ENCODE measurements at regions not wholly inside any gene's neighbourhood (a gene's known extent, or its start where the extent isn't known, plus 50 kb on each side); places are given as distances from the start of the nearest gene placed in this dataset.

GRCh38 chr6:169849396-169849795 is 98.0 kb downstream of the ERMARD start:
- no peak for TF ChIP-seq CTCF (conservative IDR thresholded peaks at IDR 0.05)

GRCh38 chr6:169848946-169849345 is 97.5 kb downstream of the ERMARD start:
- no peak overlapping the region for H3K27ac ChIP-seq
- no peak for TF ChIP-seq CTCF (conservative IDR thresholded peaks at IDR 0.05)

More at GRCh38 chr6:169849396-169849795, 98.0 kb downstream of the ERMARD start:
- no peak overlapping the region for H3K27ac ChIP-seq

DNA sequence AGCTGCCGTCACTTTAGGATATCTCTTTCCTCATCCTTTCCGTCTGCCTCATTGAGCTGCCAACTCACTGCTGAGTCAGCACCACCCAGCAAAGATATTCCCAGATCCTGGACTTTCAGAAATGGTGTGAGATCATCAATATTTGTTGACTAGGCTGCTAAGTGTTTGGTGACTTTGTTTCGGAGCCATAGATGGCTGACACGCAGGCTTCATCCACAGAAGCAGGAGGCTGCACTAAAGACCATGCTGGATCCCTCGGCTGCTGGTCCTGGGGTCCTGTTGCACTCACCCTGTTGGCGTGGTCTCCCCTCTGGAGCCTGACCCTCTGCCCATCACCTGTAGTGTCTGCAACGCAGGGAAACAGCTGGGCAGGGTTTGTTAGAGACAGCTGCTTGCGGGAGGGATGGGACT is 96.5 kb downstream of the ERMARD start:
- no peak for TF ChIP-seq CTCF (conservative IDR thresholded peaks at IDR 0.05)

GRCh38 chr6:169847141-169847674 is 95.8 kb downstream of the ERMARD start:
- TF ChIP-seq CTCF (conservative IDR thresholded peaks at IDR 0.05): no peak

More for the DNA sequence above, 96.5 kb downstream of the ERMARD start:
- no peak overlapping the region for H3K27ac ChIP-seq

GRCh38 chr6:169846286-169847056 is 95.0 kb downstream of the ERMARD start:
- no peak for TF ChIP-seq CTCF (conservative IDR thresholded peaks at IDR 0.05)
- H3K27ac ChIP-seq: no peak overlapping the region

More at GRCh38 chr6:169847141-169847674, 95.8 kb downstream of the ERMARD start:
- no peak overlapping the region for H3K27ac ChIP-seq

GRCh38 chr6:169845426-169846285 is 94.2 kb downstream of the ERMARD start:
- TF ChIP-seq CTCF (conservative IDR thresholded peaks at IDR 0.05): no peak
- H3K27ac ChIP-seq: no peak overlapping the region

DNA sequence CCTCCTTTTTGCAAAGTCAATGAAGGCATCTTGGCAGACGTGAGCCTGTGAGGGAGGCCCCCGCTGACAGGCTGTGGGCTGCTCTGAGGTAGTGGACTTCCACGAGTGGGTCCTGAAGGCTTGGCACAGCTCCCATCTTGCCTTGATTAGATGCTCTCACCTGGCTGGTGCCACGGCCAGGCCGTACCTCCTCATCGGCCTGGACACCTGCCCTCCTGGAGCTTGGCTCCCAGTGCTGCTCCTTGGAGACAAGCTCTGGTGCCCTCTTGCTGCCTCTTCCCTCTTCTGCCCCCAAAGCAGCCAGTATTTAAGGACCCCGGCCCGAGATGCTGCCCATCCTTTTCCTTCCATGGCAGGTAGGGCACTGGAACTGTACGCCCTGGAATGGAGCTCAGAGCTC is 93.5 kb downstream of the ERMARD start:
- no peak overlapping the region for H3K27ac ChIP-seq
- TF ChIP-seq CTCF (conservative IDR thresholded peaks at IDR 0.05): no peak
